Uterus (tissue), 2 donors: ENCODE measurements at regions not wholly inside any gene's neighbourhood (a gene's known extent, or its start where the extent isn't known, plus 50 kb on each side); places are given as distances from the start of the nearest gene placed in this dataset.

Source experiments
- POLR2A ChIP-seq, 2 donors: fragments of 450-650 bp; IDR thresholded peaks; one replicate each; pipeline ENCODE4 v1.6.1; 2016; ENCODE audit warnings: antibody characterized with exemption in 2 of 2, mild to moderate bottlenecking in 1 of 2, moderate library complexity in 1 of 2
- TF ChIP-seq, protein P1 (sequence below), 4 experiments: fragments of 200-600 bp in 2 of 4; fragments of 450-650 bp in 2 of 4; sonication (generic) in 2 of 4; IDR thresholded peaks; one replicate each; pipeline ENCODE4 v1.5.1; 2016 to 2019; ENCODE audit warnings: antibody characterized with exemption in 4 of 4, mild to moderate bottlenecking in 2 of 4, moderate library complexity in 1 of 4

DNA sequence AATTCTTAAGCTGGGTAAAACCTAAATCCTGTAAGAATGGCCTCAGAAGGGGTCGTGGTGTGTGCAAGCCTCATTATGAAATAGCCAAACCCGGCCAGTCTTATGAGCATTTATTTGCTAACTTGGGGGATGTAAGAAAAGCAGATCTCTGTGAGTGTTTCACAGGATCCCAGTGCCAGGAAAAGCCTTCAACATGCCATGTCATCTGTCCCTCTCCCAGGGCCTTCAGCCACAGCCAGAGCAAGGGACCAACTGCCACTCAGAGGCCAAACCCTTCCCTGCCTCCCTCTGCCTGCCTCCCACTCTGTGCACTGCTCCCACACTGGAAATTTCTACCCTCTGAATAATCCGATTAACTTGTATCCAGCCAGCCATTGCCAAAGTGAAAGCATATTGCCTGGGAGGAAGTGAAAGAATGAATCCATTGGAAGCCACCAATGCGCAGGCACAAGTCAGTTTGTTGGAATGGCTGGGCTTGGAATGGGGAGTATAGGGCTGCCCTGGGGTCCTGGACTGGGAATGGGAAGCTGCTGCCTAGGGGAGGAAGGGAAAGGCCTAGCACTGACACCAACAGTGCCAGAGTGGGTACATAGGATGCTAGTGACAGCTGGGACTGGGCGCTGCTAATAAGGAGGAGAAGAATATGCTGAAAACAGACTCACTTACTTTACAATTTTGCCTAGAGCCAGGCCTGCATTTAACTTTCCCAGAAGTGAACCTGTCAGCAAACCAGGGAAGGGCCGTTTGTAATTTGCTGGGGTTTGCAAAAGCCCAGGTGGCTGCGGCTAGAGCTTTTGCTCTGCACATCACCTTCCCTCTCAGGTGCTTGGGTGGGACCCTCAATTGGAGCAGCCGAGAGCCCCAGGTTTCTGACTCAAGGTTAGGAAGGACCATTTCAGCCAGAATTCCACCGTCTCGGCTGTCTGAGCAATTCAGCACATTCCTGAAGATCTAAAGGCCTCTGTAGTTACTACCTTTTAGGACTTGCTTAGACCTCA is 146.6 kb upstream of the NCK2 start:
- TF ChIP-seq, protein P1, sequence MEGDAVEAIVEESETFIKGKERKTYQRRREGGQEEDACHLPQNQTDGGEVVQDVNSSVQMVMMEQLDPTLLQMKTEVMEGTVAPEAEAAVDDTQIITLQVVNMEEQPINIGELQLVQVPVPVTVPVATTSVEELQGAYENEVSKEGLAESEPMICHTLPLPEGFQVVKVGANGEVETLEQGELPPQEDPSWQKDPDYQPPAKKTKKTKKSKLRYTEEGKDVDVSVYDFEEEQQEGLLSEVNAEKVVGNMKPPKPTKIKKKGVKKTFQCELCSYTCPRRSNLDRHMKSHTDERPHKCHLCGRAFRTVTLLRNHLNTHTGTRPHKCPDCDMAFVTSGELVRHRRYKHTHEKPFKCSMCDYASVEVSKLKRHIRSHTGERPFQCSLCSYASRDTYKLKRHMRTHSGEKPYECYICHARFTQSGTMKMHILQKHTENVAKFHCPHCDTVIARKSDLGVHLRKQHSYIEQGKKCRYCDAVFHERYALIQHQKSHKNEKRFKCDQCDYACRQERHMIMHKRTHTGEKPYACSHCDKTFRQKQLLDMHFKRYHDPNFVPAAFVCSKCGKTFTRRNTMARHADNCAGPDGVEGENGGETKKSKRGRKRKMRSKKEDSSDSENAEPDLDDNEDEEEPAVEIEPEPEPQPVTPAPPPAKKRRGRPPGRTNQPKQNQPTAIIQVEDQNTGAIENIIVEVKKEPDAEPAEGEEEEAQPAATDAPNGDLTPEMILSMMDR (IDR thresholded peaks at IDR 0.05): no peak
- TF ChIP-seq POLR2A (IDR thresholded peaks at IDR 0.05): no peak
